ENCODE measurements at regions not wholly inside any gene's neighbourhood (a gene's known extent, or its start where the extent isn't known, plus 50 kb on each side); places are given as distances from the start of the nearest gene placed in this dataset.

GRCh38 chr6:141361559-141361958 lies 771.2 kb upstream of the GJE1 start:
- H3K4me1 ChIP-seq, result peaks cover 0 to 15% (median 3%) of the 10 kb centered on the region in 12 donors
- intact Hi-C loops (cut with DNase I), result loop anchor here in 2 of 10 donors (2.0 to 5.0 kb wide), 2 partner anchors 41 to 45 kb away; no protein-coding TSS in a partner anchor

GRCh38 chr6:141359953-141360352 lies 772.8 kb upstream of the GJE1 start:
- H3K27me3 ChIP-seq, result no peaks in the 10 kb centered on the region
- H3K27ac ChIP-seq, result peak overlapping the region in 9 of 12 donors; percentile 10 to 60 (median 48)
- peak; percentile 71 to 94 (median 80) for ATAC-seq
- H3K9me3 ChIP-seq, result peaks cover 0 to 18% (median 0%) of the 10 kb centered on the region in 12 donors
- TF ChIP-seq CTCF (IDR thresholded peaks at IDR 0.05) (no peak), POLR2A (IDR thresholded peaks at IDR 0.05) (no peak)
- peak overlapping the region in 6 of 12 donors; percentile 2 to 25 (median 6) for H3K4me3 ChIP-seq
- H3K4me1 ChIP-seq, result peaks cover 0 to 20% (median 4%) of the 10 kb centered on the region in 12 donors
- no peaks in the 10 kb centered on the region for H3K36me3 ChIP-seq
- peak in 3 of 5 donors; percentile 7 to 25 (median 18) for DNase-seq
- intact Hi-C loops (cut with DNase I), result loop anchor here in 3 of 10 donors (2.0 to 5.0 kb wide), 3 partner anchors 42 to 51 kb away; no protein-coding TSS in a partner anchor
- 23 to 32% (median 25%) methylated on average over 5 of the region's 5 CpGs for WGBS, 4 donors

More at GRCh38 chr6:141361559-141361958, 771.2 kb upstream of the GJE1 start:
- H3K36me3 ChIP-seq, result no peaks in the 10 kb centered on the region
- TF ChIP-seq CTCF (IDR thresholded peaks at IDR 0.05) (no peak), POLR2A (IDR thresholded peaks at IDR 0.05) (no peak)
- 76 to 88% (median 81%) methylated on average over 1 of the region's 1 CpG for WGBS, 4 donors
- no peaks in the 10 kb centered on the region for H3K27me3 ChIP-seq
- ATAC-seq (no peak), DNase-seq (no peak)
- H3K27ac ChIP-seq, result no peak overlapping the region
- H3K9me3 ChIP-seq, result peaks cover 0 to 18% (median 0%) of the 10 kb centered on the region in 12 donors
- H3K4me3 ChIP-seq, result no peak overlapping the region

GRCh38 chr6:141354191-141354955 lies 778.4 kb upstream of the GJE1 start:
- TF ChIP-seq POLR2A (IDR thresholded peaks at IDR 0.05) (no peak), CTCF (IDR thresholded peaks at IDR 0.05) (no peak)
- Histone ChIP-seq H3K27ac (no peak overlapping the region), H3K4me1 (peaks cover 0 to 12% (median 2%) of the 10 kb centered on the region in 12 donors), H3K4me3 (no peak overlapping the region), H3K36me3 (no peaks in the 10 kb centered on the region), H3K9me3 (peaks cover 0 to 18% (median 0%) of the 10 kb centered on the region in 12 donors), H3K27me3 (no peaks in the 10 kb centered on the region)
- intact Hi-C loops (cut with DNase I), result no loop called here
- DNase-seq (no peak), ATAC-seq (no peak)
- WGBS, 4 donors, result 88 to 94% (median 91%) methylated on average over 4 of the region's 4 CpGs

- no peaks in the 10 kb centered on the region for H3K27me3 ChIP-seq
- no peak overlapping the region for H3K27ac ChIP-seq
- H3K4me3 ChIP-seq, result no peak overlapping the region
- 76 to 85% (median 81%) methylated on average over 1 of the region's 1 CpG for WGBS, 4 donors
- DNase-seq, result no peak
- TF ChIP-seq CTCF (IDR thresholded peaks at IDR 0.05), result no peak
- TF ChIP-seq POLR2A (IDR thresholded peaks at IDR 0.05), result no peak
- peaks cover 0 to 12% (median 0%) of the 10 kb centered on the region in 12 donors for H3K4me1 ChIP-seq
- no peaks in the 10 kb centered on the region for H3K36me3 ChIP-seq
- H3K9me3 ChIP-seq, result peaks cover 0 to 1% (median 0%) of the 10 kb centered on the region in 12 donors
- intact Hi-C loops (cut with DNase I), result no loop called here
- no peak for ATAC-seq
Observed at GRCh38 chr6:141351721-141352120, 781.0 kb upstream of the GJE1 start.

Measured in heart left ventricle (tissue), 16 donors.